GM21717 (cell line): ENCODE measurements at regions not wholly inside any gene's neighbourhood (a gene's known extent, or its start where the extent isn't known, plus 50 kb on each side); places are given as distances from the start of the nearest gene placed in this dataset.
"Not testable (repeated sequence)": the region's sequence is repeated elsewhere in the genome, so short reads cannot be mapped to it uniquely, and the experiment has no call there.

ENCODE experiments used
- ATAC-seq: cut with Tn5 transposase; IDR thresholded peaks from one replicate; pipeline ENCODE4 v1.9.1; 2021; ENCODE audit warnings: mild to moderate bottlenecking, moderate library complexity; ENCODE audit not compliant: unreplicated experiment

- no peak for ATAC-seq
Observed at GRCh38 chr2:47728551-47728950, 54.4 kb upstream of the MSH6 start.

- ATAC-seq, result no peak
Observed at GRCh38 chr2:47727956-47728355, 55.0 kb upstream of the MSH6 start.

GRCh38 chr2:47726978-47727377 is 56.0 kb upstream of the MSH6 start:
- ATAC-seq, result not testable (repeated sequence)

- no peak for ATAC-seq
Observed at GRCh38 chr2:47725808-47726207, 57.1 kb upstream of the MSH6 start.

GRCh38 chr2:47724221-47724981 is 58.5 kb upstream of the MSH6 start:
- ATAC-seq, result peak; percentile 91

- no peak for ATAC-seq
Observed at GRCh38 chr2:47721296-47721695, 61.6 kb upstream of the MSH6 start.

GRCh38 chr2:47720559-47720958 is 62.4 kb upstream of the MSH6 start:
- no peak for ATAC-seq

GRCh38 chr2:47720036-47720435 is 62.9 kb upstream of the MSH6 start:
- no peak for ATAC-seq

GRCh38 chr2:47719099-47719498 is 63.8 kb upstream of the MSH6 start:
- ATAC-seq, result peak; percentile 53

GRCh38 chr2:47716307-47716706 is 66.6 kb upstream of the MSH6 start:
- not testable (repeated sequence) for ATAC-seq

GRCh38 chr2:47715552-47715951 is 67.4 kb upstream of the MSH6 start:
- ATAC-seq, result no peak

GRCh38 chr2:47708801-47709499 is 74.0 kb upstream of the MSH6 start:
- ATAC-seq, result peak; percentile 78

GRCh38 chr2:47704287-47704686 is 78.7 kb upstream of the MSH6 start:
- no peak for ATAC-seq

- no peak for ATAC-seq
Observed at GRCh38 chr2:47699533-47700215, 83.3 kb upstream of the MSH6 start.

GRCh38 chr2:47698436-47698972 is 84.4 kb upstream of the MSH6 start:
- ATAC-seq, result not testable (repeated sequence)

GRCh38 chr2:47697681-47698435 is 85.1 kb upstream of the MSH6 start:
- ATAC-seq, result not testable (repeated sequence)

- ATAC-seq, result peak; percentile 70
Observed at GRCh38 chr2:47697000-47697601, 85.8 kb upstream of the MSH6 start.

- no peak for ATAC-seq
Observed at GRCh38 chr2:47696478-47696831, 86.5 kb upstream of the MSH6 start.

GRCh38 chr2:47695800-47696477 is 87.0 kb upstream of the MSH6 start:
- no peak for ATAC-seq

GRCh38 chr2:47694451-47694850 is 88.5 kb upstream of the MSH6 start:
- ATAC-seq, result not testable (repeated sequence)
